ENCODE measurements at regions not wholly inside any gene's neighbourhood (a gene's known extent, or its start where the extent isn't known, plus 50 kb on each side); places are given as distances from the start of the nearest gene placed in this dataset.

GRCh38 chr5:175253597-175253996, 190.4 kb downstream of the DRD1 start:
- TF ChIP-seq CTCF (IDR thresholded peaks at IDR 0.05): no peak
- no peak for TF ChIP-seq POLR2A (IDR thresholded peaks at IDR 0.05)
